ENCODE measurements at regions not wholly inside any gene's neighbourhood (a gene's known extent, or its start where the extent isn't known, plus 50 kb on each side); places are given as distances from the start of the nearest gene placed in this dataset.

DNA sequence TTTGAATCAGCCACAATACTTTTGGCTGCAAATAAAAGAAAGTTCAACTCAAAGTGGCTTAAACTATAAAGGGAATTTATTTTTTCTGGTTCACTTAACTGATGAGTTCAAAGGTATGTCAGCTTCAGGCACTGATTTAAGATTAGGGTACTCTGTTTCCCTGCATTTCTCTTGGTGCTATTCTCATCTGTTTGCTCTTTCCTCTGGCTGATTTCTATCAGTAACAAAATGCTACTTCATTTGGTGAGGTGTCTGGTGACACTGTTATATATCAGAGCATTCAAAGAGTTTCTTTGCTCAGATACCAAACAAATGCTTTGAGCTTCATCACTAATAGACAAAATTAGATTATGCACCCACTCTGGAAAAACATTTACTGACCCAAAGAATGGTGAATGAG lies 65.9 kb upstream of the HTR4 start:
- TF ChIP-seq, protein P1, sequence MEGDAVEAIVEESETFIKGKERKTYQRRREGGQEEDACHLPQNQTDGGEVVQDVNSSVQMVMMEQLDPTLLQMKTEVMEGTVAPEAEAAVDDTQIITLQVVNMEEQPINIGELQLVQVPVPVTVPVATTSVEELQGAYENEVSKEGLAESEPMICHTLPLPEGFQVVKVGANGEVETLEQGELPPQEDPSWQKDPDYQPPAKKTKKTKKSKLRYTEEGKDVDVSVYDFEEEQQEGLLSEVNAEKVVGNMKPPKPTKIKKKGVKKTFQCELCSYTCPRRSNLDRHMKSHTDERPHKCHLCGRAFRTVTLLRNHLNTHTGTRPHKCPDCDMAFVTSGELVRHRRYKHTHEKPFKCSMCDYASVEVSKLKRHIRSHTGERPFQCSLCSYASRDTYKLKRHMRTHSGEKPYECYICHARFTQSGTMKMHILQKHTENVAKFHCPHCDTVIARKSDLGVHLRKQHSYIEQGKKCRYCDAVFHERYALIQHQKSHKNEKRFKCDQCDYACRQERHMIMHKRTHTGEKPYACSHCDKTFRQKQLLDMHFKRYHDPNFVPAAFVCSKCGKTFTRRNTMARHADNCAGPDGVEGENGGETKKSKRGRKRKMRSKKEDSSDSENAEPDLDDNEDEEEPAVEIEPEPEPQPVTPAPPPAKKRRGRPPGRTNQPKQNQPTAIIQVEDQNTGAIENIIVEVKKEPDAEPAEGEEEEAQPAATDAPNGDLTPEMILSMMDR (IDR thresholded peaks at IDR 0.05; ENCODE audit: extremely low read depth in 1 of 2, insufficient read depth in 1 of 2, low read depth in 1 of 2, low read length in 2 of 2): no peak
- TF ChIP-seq JUN (IDR thresholded peaks at IDR 0.05; ENCODE audit: borderline replicate concordance, insufficient read depth, insufficient read length, low read depth): no peak
- TF ChIP-seq, protein P2, sequence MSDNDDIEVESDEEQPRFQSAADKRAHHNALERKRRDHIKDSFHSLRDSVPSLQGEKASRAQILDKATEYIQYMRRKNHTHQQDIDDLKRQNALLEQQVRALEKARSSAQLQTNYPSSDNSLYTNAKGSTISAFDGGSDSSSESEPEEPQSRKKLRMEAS (IDR thresholded peaks at IDR 0.05; ENCODE audit: insufficient read depth, insufficient read length): no peak
- TF ChIP-seq POLR2A (IDR thresholded peaks at IDR 0.05; ENCODE audit: low read depth, low read length): no peak
- TF ChIP-seq MYC (IDR thresholded peaks at IDR 0.05; ENCODE audit: low read depth, low read length): no peak
- no peak for TF ChIP-seq EZH2 (IDR thresholded peaks at IDR 0.05; ENCODE audit: borderline replicate concordance, low read depth, low read length, severe bottlenecking)
